ENCODE measurements at regions not wholly inside any gene's neighbourhood (a gene's known extent, or its start where the extent isn't known, plus 50 kb on each side); places are given as distances from the start of the nearest gene placed in this dataset.

- Histone ChIP-seq H3K36me3 (ENCODE audit: control insufficient read depth in 1 of 2, insufficient read depth in 2 of 2, low read depth in 1 of 2, low read length in 2 of 2) (no peaks in the 10 kb centered on the region), H3K9ac (ENCODE audit: low read length) (no peak overlapping the region), H2AK5ac (ENCODE audit: low read length, severe bottlenecking) (peak overlapping the region; percentile 38), H3K27me3 (ENCODE audit: control insufficient read depth in 1 of 2, insufficient read depth in 1 of 2, low read length in 2 of 2) (peaks cover 0 to 31% of the 10 kb centered on the region in 2 experiments), H3K23ac (ENCODE audit: low read length in 2 of 2) (no peak overlapping the region), H2AFZ (ENCODE audit: low read depth, low read length) (no peak overlapping the region), H3K27ac (ENCODE audit: low read length, poor library complexity, severe bottlenecking) (peak overlapping the region; percentile 31), H2BK120ac (ENCODE audit: low read depth, low read length) (no peak overlapping the region), H2BK12ac (ENCODE audit: low read length in 2 of 2) (no peak overlapping the region), H2BK15ac (ENCODE audit: low read depth, poor library complexity, severe bottlenecking) (no peak overlapping the region), H3K9me3 (ENCODE audit: control insufficient read depth, low read length) (no peaks in the 10 kb centered on the region), H3K4me3 (ENCODE audit: insufficient read depth in 1 of 2, low read depth in 1 of 2, low read length in 2 of 2) (no peak overlapping the region), H3K79me1 (replicated peaks; ENCODE audit: low read length, poor library complexity, severe bottlenecking) (no peaks in the 10 kb centered on the region), H4K91ac (ENCODE audit: low read length) (no peak overlapping the region), H3K14ac (ENCODE audit: low read length in 2 of 2) (no peak overlapping the region), H2BK5ac (ENCODE audit: low read depth, low read length, poor library complexity, severe bottlenecking) (no peak overlapping the region), H3K4me1 (ENCODE audit: control insufficient read depth, insufficient read depth, low read depth, low read length) (peaks cover 24% of the 10 kb centered on the region), H4K8ac (ENCODE audit: low read length) (no peak overlapping the region), H3K4me2 (ENCODE audit: low read length, poor library complexity, severe bottlenecking) (no peak overlapping the region), H3K18ac (ENCODE audit: low read depth in 1 of 2, low read length in 2 of 2) (no peak overlapping the region), H3K4ac (ENCODE audit: low read depth in 1 of 2, low read length in 2 of 2) (no peak overlapping the region)
- 95% methylated on average over 9 of the region's 9 CpGs for WGBS
- no peak for DNase-seq
Observed at GRCh38 chr5:10860196-10860543, 99.1 kb upstream of the DAP start.

DNA sequence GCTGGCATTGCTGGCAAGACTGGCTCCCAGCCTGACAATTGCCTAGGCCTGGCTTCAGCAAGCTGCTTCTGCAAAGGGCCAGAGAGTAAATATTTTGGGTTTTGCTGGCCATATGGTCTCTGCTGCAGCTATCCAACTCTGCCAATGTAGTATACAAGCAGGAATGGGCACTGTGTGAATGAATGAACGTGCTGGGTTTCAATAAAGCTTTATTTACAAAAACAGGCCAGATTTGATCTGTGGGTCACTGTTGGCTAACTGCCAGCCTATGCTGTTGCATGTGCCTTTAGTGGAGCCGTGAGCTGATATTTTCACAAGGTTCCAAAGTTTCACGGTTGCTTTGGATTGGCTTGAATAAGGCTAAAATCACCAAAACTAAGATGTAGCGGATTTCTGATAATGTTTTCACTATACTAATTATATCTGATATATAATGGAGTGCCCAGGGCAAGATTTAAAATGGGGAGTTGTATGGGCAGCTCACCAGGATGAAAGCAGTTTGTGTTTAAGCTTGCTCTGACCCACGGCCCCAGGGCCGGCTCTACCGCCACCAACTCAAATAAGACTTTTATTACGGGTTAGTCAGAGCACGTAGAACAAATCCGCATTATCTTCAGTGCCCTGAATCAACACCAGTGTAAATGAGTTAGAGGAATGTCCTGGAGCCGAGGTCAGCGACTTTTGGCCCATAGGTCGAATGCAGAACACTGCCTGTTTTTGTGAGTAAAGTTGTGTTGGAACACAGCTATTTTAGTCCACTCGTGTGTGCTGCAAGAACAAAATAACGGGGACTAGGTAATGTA, 98.6 kb upstream of the DAP start:
- Histone ChIP-seq H4K91ac (ENCODE audit: low read length) (no peak overlapping the region), H2BK120ac (ENCODE audit: low read depth, low read length) (no peak overlapping the region), H2AK5ac (ENCODE audit: low read length, severe bottlenecking) (no peak overlapping the region), H3K4ac (ENCODE audit: low read depth in 1 of 2, low read length in 2 of 2) (no peak overlapping the region), H3K14ac (ENCODE audit: low read length in 2 of 2) (no peak overlapping the region), H3K4me1 (ENCODE audit: control insufficient read depth, insufficient read depth, low read depth, low read length) (peaks cover 24% of the 10 kb centered on the region), H3K4me3 (ENCODE audit: insufficient read depth in 1 of 2, low read depth in 1 of 2, low read length in 2 of 2) (no peak overlapping the region), H3K23ac (ENCODE audit: low read length in 2 of 2) (no peak overlapping the region), H3K4me2 (ENCODE audit: low read length, poor library complexity, severe bottlenecking) (no peak overlapping the region), H3K27ac (ENCODE audit: low read length, poor library complexity, severe bottlenecking) (no peak overlapping the region), H3K9me3 (ENCODE audit: control insufficient read depth, low read length) (no peaks in the 10 kb centered on the region), H3K18ac (ENCODE audit: low read depth in 1 of 2, low read length in 2 of 2) (no peak overlapping the region), H2BK5ac (ENCODE audit: low read depth, low read length, poor library complexity, severe bottlenecking) (no peak overlapping the region), H4K8ac (ENCODE audit: low read length) (no peak overlapping the region), H2BK15ac (ENCODE audit: low read depth, poor library complexity, severe bottlenecking) (no peak overlapping the region), H3K36me3 (ENCODE audit: control insufficient read depth in 1 of 2, insufficient read depth in 2 of 2, low read depth in 1 of 2, low read length in 2 of 2) (no peaks in the 10 kb centered on the region), H3K27me3 (ENCODE audit: control insufficient read depth in 1 of 2, insufficient read depth in 1 of 2, low read length in 2 of 2) (peaks cover 0 to 27% of the 10 kb centered on the region in 2 experiments), H2AFZ (ENCODE audit: low read depth, low read length) (no peak overlapping the region), H3K79me1 (replicated peaks; ENCODE audit: low read length, poor library complexity, severe bottlenecking) (no peaks in the 10 kb centered on the region), H3K9ac (ENCODE audit: low read length) (no peak overlapping the region), H2BK12ac (ENCODE audit: low read length in 2 of 2) (no peak overlapping the region)
- WGBS, result 81% methylated on average over 13 of the region's 15 CpGs
- no peak for DNase-seq

DNA sequence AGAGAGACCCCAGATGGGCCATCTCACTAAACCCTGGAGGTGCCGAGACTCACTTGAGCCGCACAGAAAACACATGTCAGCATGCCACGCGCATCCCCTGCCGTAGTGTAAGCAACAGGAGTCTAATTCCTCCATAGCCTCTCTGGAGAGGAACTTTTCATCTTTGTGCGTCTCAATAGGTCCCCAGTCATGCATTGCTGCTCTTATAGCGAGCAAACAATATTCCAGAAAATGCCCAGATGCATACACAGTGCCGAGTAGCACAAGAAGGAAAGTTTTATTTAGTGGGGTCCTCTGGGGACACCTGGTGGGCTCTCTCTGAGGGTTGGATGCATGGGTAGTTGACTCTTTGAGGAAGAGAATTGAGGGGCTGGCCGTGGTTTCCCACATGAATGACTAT, 97.9 kb upstream of the DAP start:
- WGBS, result 94% methylated on average over 9 of the region's 9 CpGs
- H4K8ac ChIP-seq (ENCODE audit: low read length), result no peak overlapping the region
- no peak overlapping the region for H3K4me2 ChIP-seq (ENCODE audit: low read length, poor library complexity, severe bottlenecking)
- H3K9me3 ChIP-seq (ENCODE audit: control insufficient read depth, low read length), result no peaks in the 10 kb centered on the region
- no peak overlapping the region for H2BK12ac ChIP-seq (ENCODE audit: low read length in 2 of 2)
- no peak overlapping the region for H3K4ac ChIP-seq (ENCODE audit: low read depth in 1 of 2, low read length in 2 of 2)
- H2BK120ac ChIP-seq (ENCODE audit: low read depth, low read length), result no peak overlapping the region
- H3K79me1 ChIP-seq (replicated peaks; ENCODE audit: low read length, poor library complexity, severe bottlenecking), result no peaks in the 10 kb centered on the region
- H3K23ac ChIP-seq (ENCODE audit: low read length in 2 of 2), result no peak overlapping the region
- H3K27ac ChIP-seq (ENCODE audit: low read length, poor library complexity, severe bottlenecking), result no peak overlapping the region
- H3K4me3 ChIP-seq (ENCODE audit: insufficient read depth in 1 of 2, low read depth in 1 of 2, low read length in 2 of 2), result no peak overlapping the region
- no peak overlapping the region for H2AFZ ChIP-seq (ENCODE audit: low read depth, low read length)
- no peak overlapping the region for H2BK15ac ChIP-seq (ENCODE audit: low read depth, poor library complexity, severe bottlenecking)
- H3K36me3 ChIP-seq (ENCODE audit: control insufficient read depth in 1 of 2, insufficient read depth in 2 of 2, low read depth in 1 of 2, low read length in 2 of 2), result no peaks in the 10 kb centered on the region
- no peak overlapping the region for H4K91ac ChIP-seq (ENCODE audit: low read length)
- H3K4me1 ChIP-seq (ENCODE audit: control insufficient read depth, insufficient read depth, low read depth, low read length), result peaks cover 24% of the 10 kb centered on the region
- no peak overlapping the region for H3K9ac ChIP-seq (ENCODE audit: low read length)
- H2AK5ac ChIP-seq (ENCODE audit: low read length, severe bottlenecking), result no peak overlapping the region
- no peak overlapping the region for H3K18ac ChIP-seq (ENCODE audit: low read depth in 1 of 2, low read length in 2 of 2)
- no peak overlapping the region for H2BK5ac ChIP-seq (ENCODE audit: low read depth, low read length, poor library complexity, severe bottlenecking)
- H3K27me3 ChIP-seq (ENCODE audit: control insufficient read depth in 1 of 2, insufficient read depth in 1 of 2, low read length in 2 of 2), result peaks cover 0 to 27% of the 10 kb centered on the region in 2 experiments
- DNase-seq, result no peak
- H3K14ac ChIP-seq (ENCODE audit: low read length in 2 of 2), result no peak overlapping the region

GRCh38 chr5:10858307-10858706, 97.3 kb upstream of the DAP start:
- H2BK120ac ChIP-seq (ENCODE audit: low read depth, low read length), result no peak overlapping the region
- no peaks in the 10 kb centered on the region for H3K9me3 ChIP-seq (ENCODE audit: control insufficient read depth, low read length)
- H2BK15ac ChIP-seq (ENCODE audit: low read depth, poor library complexity, severe bottlenecking), result no peak overlapping the region
- H2AK5ac ChIP-seq (ENCODE audit: low read length, severe bottlenecking), result peak overlapping the region; percentile 10
- no peaks in the 10 kb centered on the region for H3K79me1 ChIP-seq (replicated peaks; ENCODE audit: low read length, poor library complexity, severe bottlenecking)
- no peak overlapping the region for H3K23ac ChIP-seq (ENCODE audit: low read length in 2 of 2)
- H3K4me2 ChIP-seq (ENCODE audit: low read length, poor library complexity, severe bottlenecking), result no peak overlapping the region
- H3K27ac ChIP-seq (ENCODE audit: low read length, poor library complexity, severe bottlenecking), result no peak overlapping the region
- H3K18ac ChIP-seq (ENCODE audit: low read depth in 1 of 2, low read length in 2 of 2), result no peak overlapping the region
- H3K36me3 ChIP-seq (ENCODE audit: control insufficient read depth in 1 of 2, insufficient read depth in 2 of 2, low read depth in 1 of 2, low read length in 2 of 2), result no peaks in the 10 kb centered on the region
- H3K4me1 ChIP-seq (ENCODE audit: control insufficient read depth, insufficient read depth, low read depth, low read length), result peaks cover 24% of the 10 kb centered on the region
- no peak overlapping the region for H3K9ac ChIP-seq (ENCODE audit: low read length)
- no peak for DNase-seq
- H3K14ac ChIP-seq (ENCODE audit: low read length in 2 of 2), result no peak overlapping the region
- H2BK5ac ChIP-seq (ENCODE audit: low read depth, low read length, poor library complexity, severe bottlenecking), result no peak overlapping the region
- no peak overlapping the region for H2BK12ac ChIP-seq (ENCODE audit: low read length in 2 of 2)
- peaks cover 0 to 27% of the 10 kb centered on the region in 2 experiments for H3K27me3 ChIP-seq (ENCODE audit: control insufficient read depth in 1 of 2, insufficient read depth in 1 of 2, low read length in 2 of 2)
- WGBS, result 94% methylated on average over 3 of the region's 5 CpGs
- H4K91ac ChIP-seq (ENCODE audit: low read length), result no peak overlapping the region
- no peak overlapping the region for H3K4me3 ChIP-seq (ENCODE audit: insufficient read depth in 1 of 2, low read depth in 1 of 2, low read length in 2 of 2)
- no peak overlapping the region for H2AFZ ChIP-seq (ENCODE audit: low read depth, low read length)
- H3K4ac ChIP-seq (ENCODE audit: low read depth in 1 of 2, low read length in 2 of 2), result no peak overlapping the region
- no peak overlapping the region for H4K8ac ChIP-seq (ENCODE audit: low read length)

Measured in mesenchymal stem cell (in vitro differentiated cells and primary cell).